CD4-positive, alpha-beta T cell treated with Interleukin-6 at 100 ng/mL for 8 hours (primary cell): ENCODE measurements at regions not wholly inside any gene's neighbourhood (a gene's known extent, or its start where the extent isn't known, plus 50 kb on each side); places are given as distances from the start of the nearest gene placed in this dataset.

Experiments
- DNase-seq: peaks from one replicate; pipeline ENCODE4 v3.0.0-alpha.2; 2020; ENCODE audit warnings: mixed read lengths, low spot score

GRCh38 chr10:61089251-61089650 lies 145.3 kb upstream of the RHOBTB1 start:
- DNase-seq = no peak

- no peak for DNase-seq
Measured at GRCh38 chr10:61084493-61084892, 140.5 kb upstream of the RHOBTB1 start.

DNA sequence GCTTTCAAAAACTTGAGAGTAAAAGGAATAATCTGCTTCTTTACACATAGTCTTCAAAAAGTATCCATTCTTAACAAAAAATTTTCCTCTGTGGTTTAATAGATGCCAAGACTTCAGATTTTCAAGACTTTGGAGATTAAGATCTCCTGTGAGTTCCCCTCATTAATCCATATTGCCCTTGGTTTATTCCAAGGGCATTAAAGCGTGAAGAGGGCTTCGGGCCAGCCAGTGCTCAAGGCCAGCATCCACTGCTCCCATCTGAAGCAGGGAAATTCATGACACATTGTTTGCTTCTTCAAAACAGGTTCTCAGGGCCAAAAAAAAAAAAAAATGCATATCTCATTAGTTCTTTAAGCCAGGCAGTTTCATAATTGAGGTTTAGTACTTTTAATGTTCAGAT lies 137.3 kb upstream of the RHOBTB1 start:
- no peak for DNase-seq

- no peak for DNase-seq
Measured at GRCh38 chr10:61078542-61079275, 134.7 kb upstream of the RHOBTB1 start.

DNA sequence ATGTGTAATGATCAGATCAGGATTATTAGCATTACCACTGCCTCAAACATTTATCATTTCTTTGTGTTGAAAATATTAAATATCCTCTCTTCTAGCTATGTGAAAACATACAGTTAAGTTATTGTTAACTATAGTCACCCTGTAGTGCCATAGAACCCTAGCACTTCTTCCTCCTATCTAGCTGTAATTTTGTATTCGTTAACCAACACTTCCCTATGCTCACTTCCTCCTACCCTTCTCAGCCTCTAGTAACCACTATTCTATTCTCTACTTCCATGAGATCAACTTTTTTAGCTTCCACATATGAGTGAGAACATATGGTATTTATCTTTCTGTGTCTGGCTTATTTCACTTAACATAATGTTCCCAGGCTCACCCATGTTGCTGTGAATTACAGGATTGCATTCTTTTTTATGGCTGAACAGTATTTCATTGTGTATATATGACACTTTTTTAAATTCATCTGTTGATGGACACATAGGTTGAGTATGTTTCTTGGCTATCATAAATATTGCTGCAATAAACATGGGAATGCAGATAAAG lies 132.7 kb upstream of the RHOBTB1 start:
- no peak for DNase-seq

DNA sequence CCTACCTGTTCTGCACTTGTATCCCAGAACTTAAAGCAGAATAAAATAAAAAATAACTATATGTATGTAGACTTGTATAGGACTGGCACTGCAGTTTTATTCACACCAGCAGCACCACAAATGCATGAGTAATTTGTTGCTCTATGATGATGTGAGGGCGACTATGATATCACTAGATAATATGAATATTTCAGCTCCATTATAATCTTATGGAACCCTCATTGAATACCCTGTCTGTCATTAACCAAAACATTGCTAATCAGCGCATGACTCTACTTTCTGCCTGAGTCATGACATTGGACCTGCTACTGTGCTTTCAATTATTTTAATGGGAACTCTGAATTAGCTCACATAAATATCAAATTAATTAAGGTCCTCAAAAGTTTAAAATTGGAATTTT lies 129.4 kb upstream of the RHOBTB1 start:
- no peak for DNase-seq

GRCh38 chr10:61071580-61071979 lies 127.6 kb upstream of the RHOBTB1 start:
- DNase-seq = no peak

DNA sequence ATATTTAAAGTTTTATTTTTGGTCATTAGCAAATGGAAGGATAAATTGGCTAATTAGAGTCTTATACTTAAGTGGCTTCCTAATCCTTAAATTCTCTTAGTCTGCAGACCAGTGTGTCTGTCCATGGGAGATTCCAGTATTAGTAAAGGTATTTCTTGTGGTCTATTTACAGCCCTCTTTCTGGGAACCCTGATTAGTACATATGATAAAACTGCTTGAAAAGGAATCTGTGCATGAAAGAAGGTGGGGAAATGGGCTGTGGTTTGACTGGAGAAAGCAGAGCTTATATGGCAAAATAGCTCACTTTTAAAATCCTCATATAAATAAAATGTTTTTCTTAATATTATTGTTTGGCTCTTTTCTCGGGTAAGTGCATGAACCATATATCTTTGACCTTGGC lies 124.5 kb upstream of the RHOBTB1 start:
- DNase-seq = no peak

DNA sequence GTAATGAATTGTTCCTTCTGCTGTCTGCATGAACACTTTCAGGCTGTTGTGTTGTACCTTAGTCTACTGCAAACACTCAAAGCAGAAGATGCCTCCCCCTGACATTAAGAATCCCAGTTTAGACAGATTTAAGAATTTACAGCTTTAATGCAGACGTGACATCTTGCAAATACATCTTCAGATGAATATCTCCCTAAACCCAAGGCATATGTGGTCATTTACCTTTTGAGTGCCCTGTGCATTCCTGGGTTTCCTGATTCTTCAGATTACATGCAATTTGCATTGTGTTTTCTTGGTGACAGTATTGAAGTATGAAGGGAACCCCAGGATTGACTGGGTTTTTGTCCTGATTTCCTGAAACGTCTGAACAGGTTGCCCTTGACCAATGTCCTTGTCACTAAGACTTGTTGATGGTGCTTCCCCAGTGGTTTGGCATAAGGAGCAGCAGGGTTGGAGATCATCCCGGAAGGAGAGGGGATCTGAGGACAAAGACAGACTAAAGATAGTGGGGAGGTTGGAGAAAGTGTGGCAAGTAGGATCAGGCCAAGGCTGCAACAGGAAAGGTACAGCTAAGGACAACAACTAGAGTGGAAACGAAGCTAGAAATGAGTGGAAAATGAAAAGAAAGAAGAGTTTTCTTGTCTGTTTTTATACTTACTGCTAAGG lies 123.8 kb upstream of the RHOBTB1 start:
- no peak for DNase-seq

- DNase-seq = no peak
Measured at GRCh38 chr10:61066661-61067344, 122.8 kb upstream of the RHOBTB1 start.

DNA sequence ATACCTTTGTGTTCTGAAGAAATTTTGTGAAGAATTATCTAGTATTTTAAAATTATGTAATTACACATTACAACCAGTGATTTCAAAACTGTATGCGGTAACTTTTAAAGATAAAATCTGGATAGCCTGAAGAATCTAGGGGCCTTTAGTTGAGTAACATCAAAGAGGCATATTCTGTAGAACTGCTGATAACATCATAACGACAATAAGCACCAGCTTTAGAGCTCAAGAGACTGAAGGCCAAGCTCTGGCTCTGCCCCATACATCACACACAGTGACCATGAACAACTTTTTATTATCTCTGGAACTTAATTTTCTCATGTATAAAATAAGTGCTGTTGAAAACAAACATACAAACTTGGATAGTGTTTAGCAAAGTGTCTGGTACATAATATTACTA lies 121.1 kb upstream of the RHOBTB1 start:
- no peak for DNase-seq

DNA sequence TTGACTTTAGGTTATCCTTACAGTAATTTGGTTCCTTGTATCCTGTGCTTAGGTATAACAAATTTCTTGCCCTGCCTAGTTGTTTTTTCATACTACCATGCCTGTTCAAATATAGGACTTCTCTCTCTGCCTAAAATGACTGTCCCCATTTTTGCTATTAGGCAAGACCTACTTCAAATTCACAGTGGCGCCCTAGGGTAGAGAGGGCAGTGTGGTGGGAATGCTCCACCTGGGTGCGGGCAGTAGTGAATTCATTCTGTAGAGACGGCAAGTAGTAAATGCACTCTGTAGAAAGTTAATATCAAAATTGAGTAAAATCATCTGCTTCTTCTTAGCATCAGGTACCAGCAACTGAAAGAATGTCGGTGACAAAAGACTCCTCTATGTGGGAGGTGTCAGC lies 120.4 kb upstream of the RHOBTB1 start:
- no peak for DNase-seq

- no peak for DNase-seq
Measured at GRCh38 chr10:61063901-61064300, 119.9 kb upstream of the RHOBTB1 start.

- DNase-seq = no peak
Measured at GRCh38 chr10:61063034-61063433, 119.0 kb upstream of the RHOBTB1 start.

GRCh38 chr10:61061923-61062504 lies 118.0 kb upstream of the RHOBTB1 start:
- no peak for DNase-seq

GRCh38 chr10:61059636-61060035 lies 115.7 kb upstream of the RHOBTB1 start:
- no peak for DNase-seq

- DNase-seq = no peak
Measured at GRCh38 chr10:61052469-61053205, 108.7 kb upstream of the RHOBTB1 start.

GRCh38 chr10:61051344-61051743 lies 107.4 kb upstream of the RHOBTB1 start:
- no peak for DNase-seq

DNA sequence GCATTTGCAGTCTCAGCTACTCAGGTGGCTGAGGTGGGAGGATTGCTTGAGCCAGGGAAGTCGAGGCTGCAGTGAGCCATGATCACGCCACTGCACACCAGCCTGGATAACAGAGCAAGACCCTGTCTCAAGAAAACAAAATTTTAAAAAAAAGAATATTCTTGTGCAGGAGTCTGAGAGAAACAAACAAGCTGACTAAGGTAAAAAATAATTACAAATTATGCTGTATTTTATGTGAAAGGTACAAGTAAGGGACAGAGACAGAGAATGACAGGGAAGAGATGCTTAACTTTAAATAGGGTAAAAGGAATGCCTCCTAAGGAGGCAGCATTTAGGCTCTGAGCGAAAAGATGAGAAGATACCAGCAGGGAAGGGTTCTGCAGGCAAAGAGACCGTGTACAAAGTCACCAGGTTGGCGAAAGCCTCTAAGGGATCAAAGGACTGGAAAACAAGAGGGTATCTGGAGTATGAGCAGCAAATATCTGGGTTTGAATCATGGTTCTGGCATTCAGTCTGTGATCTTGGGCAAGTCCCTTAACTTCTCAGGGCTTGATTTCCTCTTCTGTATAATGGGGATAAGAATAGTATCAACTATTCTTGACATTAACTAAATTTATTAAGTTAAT lies 106.2 kb upstream of the RHOBTB1 start:
- DNase-seq = no peak

DNA sequence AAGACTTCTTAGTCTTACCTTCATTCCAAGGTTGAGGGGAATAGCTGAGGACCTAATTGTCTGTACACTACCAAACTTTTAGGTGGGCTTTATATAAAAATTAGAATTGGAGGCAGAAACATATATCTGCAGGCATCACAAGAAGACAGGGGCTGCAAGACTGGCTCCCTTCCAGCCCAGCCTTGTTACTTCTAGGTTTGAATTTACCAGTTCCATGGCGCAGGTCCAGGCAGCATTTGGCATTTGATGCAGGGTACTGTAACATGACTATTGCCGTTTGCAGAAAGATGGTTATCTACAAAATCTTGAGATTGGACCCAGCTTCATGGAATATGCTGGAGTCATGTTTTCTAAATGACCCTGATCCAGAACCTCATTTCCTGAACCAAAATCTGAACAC lies 105.4 kb upstream of the RHOBTB1 start:
- DNase-seq = no peak

- no peak for DNase-seq
Measured at GRCh38 chr10:61047788-61048560, 104.0 kb upstream of the RHOBTB1 start.
